Panc1 (cell line): ENCODE measurements at regions not wholly inside any gene's neighbourhood (a gene's known extent, or its start where the extent isn't known, plus 50 kb on each side); places are given as distances from the start of the nearest gene placed in this dataset.

ENCODE experiments used
- CTCF ChIP-seq: fragments of 450-650 bp; IDR thresholded peaks from 2 replicates; pipeline ENCODE4 v1.5.1; 2017; ENCODE audit warnings: mild to moderate bottlenecking
- POLR2AphosphoS5 ChIP-seq: IDR thresholded peaks from 2 replicates; pipeline ENCODE4 v1.6.1; 2012; ENCODE audit warnings: mild to moderate bottlenecking, low read depth, low read length, moderate library complexity

DNA sequence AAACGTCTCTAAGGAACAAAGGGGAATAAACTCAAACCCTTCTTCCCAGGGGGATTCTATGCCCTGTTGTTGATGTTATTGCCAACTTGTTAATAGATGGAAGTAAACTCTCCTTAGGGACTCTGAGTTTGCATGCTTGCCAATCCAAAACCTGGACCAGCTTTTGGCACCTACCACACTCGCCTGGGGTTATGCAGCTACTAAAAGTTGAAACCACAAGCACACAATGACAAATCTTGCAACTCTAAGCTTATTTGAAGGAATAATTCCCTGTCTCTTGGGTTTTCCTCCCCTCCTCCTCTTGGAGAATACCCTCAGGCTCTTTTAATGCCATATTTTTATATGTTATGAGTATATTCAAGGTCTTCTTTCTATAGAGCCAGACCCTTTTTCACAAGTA, 484.1 kb downstream of the FBXO15 start:
- TF ChIP-seq CTCF (no peak), POLR2AphosphoS5 (no peak)
